ENCODE measurements at regions not wholly inside any gene's neighbourhood (a gene's known extent, or its start where the extent isn't known, plus 50 kb on each side); places are given as distances from the start of the nearest gene placed in this dataset.

GRCh38 chr4:81592701-81593100, 121.0 kb upstream of the RASGEF1B start:
- TF ChIP-seq ARNT (IDR thresholded peaks at IDR 0.05) (no peak), TARDBP (IDR thresholded peaks at IDR 0.05) (no peak), ELF4 (IDR thresholded peaks at IDR 0.05) (no peak), LEF1 (IDR thresholded peaks at IDR 0.05; ENCODE audit: borderline replicate concordance) (no peak), CTBP1 (IDR thresholded peaks at IDR 0.05; ENCODE audit: borderline replicate concordance) (no peak), SP1 (IDR thresholded peaks at IDR 0.05) (no peak), SUZ12 (IDR thresholded peaks at IDR 0.05) (no peak), HDGF (IDR thresholded peaks at IDR 0.05; ENCODE audit: borderline replicate concordance) (no peak), L3MBTL2 (conservative IDR thresholded peaks at IDR 0.05) (no peak)

All from HEK293T (cell line).